ENCODE measurements at regions not wholly inside any gene's neighbourhood (a gene's known extent, or its start where the extent isn't known, plus 50 kb on each side); places are given as distances from the start of the nearest gene placed in this dataset.

- DNase-seq = peak; percentile 51
These were observed 61.5 kb upstream of the STXBP5 start for GRCh38 chr6:147142684-147143245.

GRCh38 chr6:147149092-147149491, 55.1 kb upstream of the STXBP5 start:
- no peak for DNase-seq

- DNase-seq = no peak
These were observed 54.4 kb upstream of the STXBP5 start for GRCh38 chr6:147149826-147150225.

GRCh38 chr6:147150293-147150692, 53.9 kb upstream of the STXBP5 start:
- DNase-seq = no peak

Measured in NCI-H226 (cell line).